GM19324 (cell line): ENCODE measurements at regions not wholly inside any gene's neighbourhood (a gene's known extent, or its start where the extent isn't known, plus 50 kb on each side); places are given as distances from the start of the nearest gene placed in this dataset.

Experiments used
- ATAC-seq: cut with Tn5 transposase; IDR thresholded peaks from one replicate; pipeline ENCODE4 v1.9.1; 2021; ENCODE audit warnings: mild to moderate bottlenecking, moderate library complexity; ENCODE audit not compliant: unreplicated experiment, low FRiP score

GRCh38 chr3:168489301-168489700 is 393.6 kb upstream of the GOLIM4 start:
- no peak for ATAC-seq

GRCh38 chr3:168485936-168486335 is 390.2 kb upstream of the GOLIM4 start:
- ATAC-seq: no peak

GRCh38 chr3:168476360-168476980 is 380.7 kb upstream of the GOLIM4 start:
- ATAC-seq: no peak

GRCh38 chr3:168475704-168476103 is 380.0 kb upstream of the GOLIM4 start:
- ATAC-seq: no peak

GRCh38 chr3:168473334-168473890 is 377.7 kb upstream of the GOLIM4 start:
- ATAC-seq: no peak

- no peak for ATAC-seq
Observed at GRCh38 chr3:168472783-168473182, 377.1 kb upstream of the GOLIM4 start.

GRCh38 chr3:168470380-168470779 is 374.7 kb upstream of the GOLIM4 start:
- ATAC-seq: no peak

- ATAC-seq: no peak
Observed at GRCh38 chr3:168469436-168469835, 373.7 kb upstream of the GOLIM4 start.

GRCh38 chr3:168467115-168467714 is 371.5 kb upstream of the GOLIM4 start:
- peak; percentile 93 for ATAC-seq

- no peak for ATAC-seq
Observed at GRCh38 chr3:168461793-168462192, 366.1 kb upstream of the GOLIM4 start.

- ATAC-seq: no peak
Observed at GRCh38 chr3:168459226-168459784, 363.6 kb upstream of the GOLIM4 start.

- no peak for ATAC-seq
Observed at GRCh38 chr3:168457954-168458539, 362.3 kb upstream of the GOLIM4 start.

GRCh38 chr3:168455814-168456213 is 360.1 kb upstream of the GOLIM4 start:
- ATAC-seq: no peak

- ATAC-seq: no peak
Observed at GRCh38 chr3:168453623-168454022, 357.9 kb upstream of the GOLIM4 start.

GRCh38 chr3:168443965-168444364 is 348.2 kb upstream of the GOLIM4 start:
- no peak for ATAC-seq

- ATAC-seq: no peak
Observed at GRCh38 chr3:168442502-168442901, 346.8 kb upstream of the GOLIM4 start.

GRCh38 chr3:168436245-168436724 is 340.6 kb upstream of the GOLIM4 start:
- no peak for ATAC-seq

- ATAC-seq: no peak
Observed at GRCh38 chr3:168431491-168431890, 335.8 kb upstream of the GOLIM4 start.

GRCh38 chr3:168427835-168428475 is 332.2 kb upstream of the GOLIM4 start:
- no peak for ATAC-seq

- ATAC-seq: no peak
Observed at GRCh38 chr3:168427156-168427555, 331.4 kb upstream of the GOLIM4 start.
